Type B pancreatic cell (in vitro differentiated cells): ENCODE measurements at regions not wholly inside any gene's neighbourhood (a gene's known extent, or its start where the extent isn't known, plus 50 kb on each side); places are given as distances from the start of the nearest gene placed in this dataset.

Experiments used
- DNase-seq: peaks from one replicate; pipeline ENCODE4 v3.0.0; 2021; ENCODE audit warnings: mixed read lengths; ENCODE audit not compliant: unreplicated experiment; ENCODE audit errors: extremely low spot score
- H3K27ac Mint-ChIP-seq: 2 replicates; pipeline ENCODE4 v1.8.0; 2021; ENCODE audit warnings: mild to moderate bottlenecking, mixed read lengths
- H3K27me3 Mint-ChIP-seq: 2 replicates; pipeline ENCODE4 v1.8.0; 2021; ENCODE audit warnings: mixed read lengths
- H3K36me3 Mint-ChIP-seq: 2 replicates; pipeline ENCODE4 v1.8.0; 2021; ENCODE audit warnings: mixed read lengths
- H3K4me1 Mint-ChIP-seq: one replicate; pipeline ENCODE4 v1.8.0; 2021; ENCODE audit warnings: mixed read lengths; ENCODE audit not compliant: unreplicated experiment
- H3K4me3 Mint-ChIP-seq: 2 replicates; pipeline ENCODE4 v1.8.0; 2021; ENCODE audit warnings: mild to moderate bottlenecking, mixed read lengths
- H3K9me3 Mint-ChIP-seq: 2 replicates; pipeline ENCODE4 v1.8.0; 2021; ENCODE audit warnings: mixed read lengths
- TF ChIP-seq, protein P1 (sequence below): fragments of 200-600 bp; sonication (generic); conservative IDR thresholded peaks from 2 replicates; pipeline ENCODE4 v1.5.0; 2021; ENCODE audit warnings: antibody characterized with exemption, mild to moderate bottlenecking

GRCh38 chr4:96342196-96342595, 502.3 kb downstream of the PDHA2 start:
- no peaks in the 10 kb centered on the region for H3K9me3 Mint-ChIP-seq
- no peaks in the 10 kb centered on the region for H3K27me3 Mint-ChIP-seq
- peaks cover 2% of the 10 kb centered on the region for H3K4me1 Mint-ChIP-seq
- no peak overlapping the region for H3K4me3 Mint-ChIP-seq
- no peaks in the 10 kb centered on the region for H3K36me3 Mint-ChIP-seq
- DNase-seq = no peak
- TF ChIP-seq, protein P1, sequence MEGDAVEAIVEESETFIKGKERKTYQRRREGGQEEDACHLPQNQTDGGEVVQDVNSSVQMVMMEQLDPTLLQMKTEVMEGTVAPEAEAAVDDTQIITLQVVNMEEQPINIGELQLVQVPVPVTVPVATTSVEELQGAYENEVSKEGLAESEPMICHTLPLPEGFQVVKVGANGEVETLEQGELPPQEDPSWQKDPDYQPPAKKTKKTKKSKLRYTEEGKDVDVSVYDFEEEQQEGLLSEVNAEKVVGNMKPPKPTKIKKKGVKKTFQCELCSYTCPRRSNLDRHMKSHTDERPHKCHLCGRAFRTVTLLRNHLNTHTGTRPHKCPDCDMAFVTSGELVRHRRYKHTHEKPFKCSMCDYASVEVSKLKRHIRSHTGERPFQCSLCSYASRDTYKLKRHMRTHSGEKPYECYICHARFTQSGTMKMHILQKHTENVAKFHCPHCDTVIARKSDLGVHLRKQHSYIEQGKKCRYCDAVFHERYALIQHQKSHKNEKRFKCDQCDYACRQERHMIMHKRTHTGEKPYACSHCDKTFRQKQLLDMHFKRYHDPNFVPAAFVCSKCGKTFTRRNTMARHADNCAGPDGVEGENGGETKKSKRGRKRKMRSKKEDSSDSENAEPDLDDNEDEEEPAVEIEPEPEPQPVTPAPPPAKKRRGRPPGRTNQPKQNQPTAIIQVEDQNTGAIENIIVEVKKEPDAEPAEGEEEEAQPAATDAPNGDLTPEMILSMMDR = no peak
- no peak overlapping the region for H3K27ac Mint-ChIP-seq

DNA sequence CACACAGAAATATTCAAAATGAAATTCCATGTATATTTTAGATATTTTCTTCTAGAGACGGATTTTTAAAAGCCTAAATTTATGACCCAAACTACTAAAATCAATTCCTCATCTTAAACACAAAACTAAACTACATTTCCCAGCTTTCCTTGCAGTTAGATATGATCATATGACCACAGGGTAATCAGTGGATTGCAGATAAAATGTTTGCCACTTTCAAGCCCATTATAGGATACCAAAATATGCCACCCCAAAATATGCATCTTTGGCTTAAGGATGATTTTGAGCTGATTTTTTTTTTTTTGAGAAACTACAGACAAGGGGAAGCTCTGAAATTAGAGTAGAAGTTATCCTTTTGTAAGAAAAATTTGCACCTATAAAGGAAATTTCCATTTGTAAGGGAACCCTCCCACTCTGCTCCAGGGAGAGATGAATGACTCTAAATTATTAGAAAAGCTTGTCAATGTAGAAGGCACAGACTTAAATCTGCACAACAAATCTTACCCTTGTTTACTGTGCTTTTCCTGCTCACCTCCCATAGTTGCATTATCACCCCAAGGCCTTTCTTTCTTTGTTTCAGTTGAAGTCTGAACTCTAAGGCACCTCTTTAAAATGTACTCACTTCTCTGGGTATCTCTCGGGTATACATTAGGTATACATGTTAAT, 503.0 kb downstream of the PDHA2 start:
- H3K27ac Mint-ChIP-seq = no peak overlapping the region

GRCh38 chr4:96343836-96344235, 503.9 kb downstream of the PDHA2 start:
- H3K9me3 Mint-ChIP-seq = no peaks in the 10 kb centered on the region
- no peak overlapping the region for H3K4me3 Mint-ChIP-seq
- peaks cover 5% of the 10 kb centered on the region for H3K4me1 Mint-ChIP-seq
- H3K36me3 Mint-ChIP-seq = no peaks in the 10 kb centered on the region
- DNase-seq = no peak
- TF ChIP-seq, protein P1 = no peak
- no peaks in the 10 kb centered on the region for H3K27me3 Mint-ChIP-seq
- no peak overlapping the region for H3K27ac Mint-ChIP-seq

More for the DNA sequence above, 503.0 kb downstream of the PDHA2 start:
- H3K4me1 Mint-ChIP-seq = peaks cover 5% of the 10 kb centered on the region
- H3K4me3 Mint-ChIP-seq = no peak overlapping the region
- H3K36me3 Mint-ChIP-seq = no peaks in the 10 kb centered on the region
- no peaks in the 10 kb centered on the region for H3K9me3 Mint-ChIP-seq
- TF ChIP-seq, protein P1 = no peak
- no peak for DNase-seq
- no peaks in the 10 kb centered on the region for H3K27me3 Mint-ChIP-seq

DNA sequence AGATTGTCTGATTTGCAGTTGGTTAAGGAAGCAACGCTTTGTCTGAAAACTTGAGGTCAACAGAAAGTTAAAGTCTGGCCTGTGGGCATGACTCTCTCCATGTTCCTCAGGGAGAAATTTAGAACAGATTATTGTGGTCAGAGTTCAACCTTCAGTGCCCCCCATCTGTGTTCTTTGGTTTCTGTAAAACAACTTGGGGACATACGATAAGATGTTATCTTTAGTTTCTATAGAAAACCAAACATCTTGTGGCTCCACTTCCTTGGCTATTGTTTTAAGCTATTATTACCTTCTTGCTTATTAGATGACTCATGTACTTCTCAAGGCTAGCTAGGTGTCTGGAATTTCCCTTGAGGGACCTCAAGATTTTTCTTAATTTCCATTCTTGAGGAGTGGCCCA, 507.7 kb downstream of the PDHA2 start:
- DNase-seq = no peak
- TF ChIP-seq, protein P1 = no peak
- Mint-ChIP-seq H3K9me3 (no peaks in the 10 kb centered on the region), H3K27me3 (no peaks in the 10 kb centered on the region), H3K4me1 (peaks cover 10% of the 10 kb centered on the region), H3K36me3 (no peaks in the 10 kb centered on the region), H3K27ac (no peak overlapping the region), H3K4me3 (no peak overlapping the region)

DNA sequence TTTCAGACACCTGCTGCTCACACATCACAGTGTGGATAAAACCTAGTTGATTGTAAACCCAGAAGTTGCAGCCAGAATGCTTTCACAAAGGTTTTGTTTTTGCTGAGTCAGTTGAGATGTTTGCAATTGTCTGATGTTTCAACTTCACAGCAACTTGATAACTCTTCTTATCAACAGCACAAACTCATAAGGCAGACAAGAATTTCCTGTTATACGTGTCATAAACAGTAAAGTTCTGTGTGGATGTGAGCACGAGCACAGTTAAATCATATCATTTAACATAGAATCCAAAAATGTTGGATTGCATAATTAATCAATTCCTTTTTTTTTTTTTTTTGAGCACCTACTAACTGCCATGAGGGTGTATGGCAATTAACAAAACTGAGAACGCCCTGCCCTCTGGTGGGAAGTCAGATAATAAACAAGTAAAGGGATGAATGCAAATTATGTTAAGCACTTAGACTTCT, 512.2 kb downstream of the PDHA2 start:
- no peaks in the 10 kb centered on the region for H3K36me3 Mint-ChIP-seq
- no peak for DNase-seq
- H3K4me3 Mint-ChIP-seq = no peak overlapping the region
- no peaks in the 10 kb centered on the region for H3K9me3 Mint-ChIP-seq
- no peaks in the 10 kb centered on the region for H3K27me3 Mint-ChIP-seq
- peaks cover 24% of the 10 kb centered on the region for H3K4me1 Mint-ChIP-seq
- TF ChIP-seq, protein P1 = peak; percentile 70
- peak overlapping the region; percentile 31 for H3K27ac Mint-ChIP-seq
